Kidney tubule cell (primary cell): ENCODE measurements at regions not wholly inside any gene's neighbourhood (a gene's known extent, or its start where the extent isn't known, plus 50 kb on each side); places are given as distances from the start of the nearest gene placed in this dataset.
"Not testable (repeated sequence)": the region's sequence is repeated elsewhere in the genome, so short reads cannot be mapped to it uniquely, and the experiment has no call there.

Experiments used
- DNase-seq: peaks from one replicate; pipeline ENCODE4 v3.0.0-alpha.2; 2018; ENCODE audit warnings: low spot score

DNA sequence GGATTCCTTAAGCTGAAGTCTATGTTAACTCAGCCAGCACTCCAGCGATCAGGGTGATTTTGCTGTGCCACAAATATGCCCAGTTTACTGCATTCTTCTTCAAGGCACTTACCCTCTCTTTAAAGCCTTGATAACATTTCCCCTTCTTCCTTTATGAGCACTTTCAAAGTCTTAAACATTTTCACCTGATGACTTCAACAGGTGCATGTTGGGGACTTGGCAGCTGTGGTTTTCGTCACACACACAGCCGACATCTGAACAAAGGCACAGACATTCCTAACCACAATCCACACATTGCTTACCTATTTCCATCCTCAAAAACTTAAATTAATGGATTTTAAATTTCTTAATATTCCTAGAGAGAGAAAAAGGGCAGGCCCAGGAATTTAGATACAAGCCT, 331.5 kb downstream of the CRPPA start:
- no peak for DNase-seq

DNA sequence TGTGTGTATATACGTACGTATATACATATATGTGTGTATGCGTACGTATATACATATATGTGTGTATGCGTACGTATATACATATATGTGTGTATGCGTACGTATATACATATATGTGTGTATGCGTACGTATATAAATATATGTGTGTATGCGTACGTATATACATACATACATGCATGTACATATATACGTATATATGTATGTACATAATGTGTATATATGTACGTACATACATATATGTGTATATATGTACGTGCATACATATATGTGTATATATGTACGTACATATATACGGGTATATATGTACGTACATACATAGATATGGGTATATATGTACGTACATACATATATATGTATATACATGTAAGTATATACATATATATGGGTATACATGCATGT, 332.1 kb downstream of the CRPPA start:
- DNase-seq: no peak

DNA sequence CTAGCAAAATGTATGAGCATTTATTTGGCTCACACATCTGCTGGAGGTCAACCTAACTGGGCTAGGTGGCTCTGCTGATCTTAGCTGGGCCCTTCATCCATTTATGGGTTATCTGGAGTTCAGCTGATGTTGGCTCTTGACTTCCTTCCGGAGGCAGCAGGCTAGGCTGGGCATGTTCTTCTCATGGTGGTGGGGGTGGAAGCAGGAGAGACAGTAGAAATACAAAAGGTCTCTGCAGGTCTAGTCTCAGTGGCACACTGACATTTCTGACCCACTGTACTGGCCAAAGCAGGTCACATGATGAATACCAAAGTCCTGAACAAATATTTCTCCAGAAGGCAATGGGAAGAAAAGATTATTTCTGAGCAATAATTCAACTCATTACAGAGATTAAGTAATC, 334.6 kb downstream of the CRPPA start:
- no peak for DNase-seq

DNA sequence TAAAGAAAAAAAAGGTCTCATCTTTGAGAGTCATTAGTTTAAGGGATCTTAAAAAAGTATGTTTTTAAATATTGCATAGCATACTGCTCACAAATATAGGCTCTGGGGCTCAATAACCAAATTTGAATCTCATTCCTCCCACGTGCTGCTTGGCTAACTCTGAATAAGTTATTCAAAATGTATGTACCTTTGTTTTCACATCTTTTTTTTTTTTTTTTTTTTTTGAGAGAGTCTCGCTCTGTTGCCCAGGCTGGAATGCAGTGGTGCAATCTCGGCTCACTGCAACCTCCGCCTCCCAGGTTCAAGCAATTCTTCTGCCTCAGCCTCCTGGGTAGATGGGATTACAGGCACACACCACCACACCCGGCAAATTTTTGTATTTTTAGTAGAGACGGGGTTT, 335.6 kb downstream of the CRPPA start:
- not testable (repeated sequence) for DNase-seq

DNA sequence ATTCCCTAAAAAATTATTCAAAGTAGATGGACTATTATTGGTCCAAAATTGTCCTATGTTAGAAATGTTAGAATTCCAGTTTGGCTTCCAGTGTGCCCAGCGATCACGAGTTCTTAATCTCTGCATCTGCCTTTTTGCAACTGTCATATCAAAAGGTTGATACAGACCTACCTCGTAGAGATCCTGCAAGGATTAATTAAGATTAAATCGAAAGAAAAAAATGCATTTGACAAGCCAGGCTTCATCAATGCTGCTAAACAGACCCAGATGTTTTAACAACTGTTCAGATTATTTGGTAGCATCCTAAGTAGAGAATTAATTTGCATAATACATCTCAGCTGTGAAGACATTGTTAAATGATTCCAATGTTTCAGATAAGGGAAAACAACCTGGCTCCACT, 336.5 kb downstream of the CRPPA start:
- no peak for DNase-seq

DNA sequence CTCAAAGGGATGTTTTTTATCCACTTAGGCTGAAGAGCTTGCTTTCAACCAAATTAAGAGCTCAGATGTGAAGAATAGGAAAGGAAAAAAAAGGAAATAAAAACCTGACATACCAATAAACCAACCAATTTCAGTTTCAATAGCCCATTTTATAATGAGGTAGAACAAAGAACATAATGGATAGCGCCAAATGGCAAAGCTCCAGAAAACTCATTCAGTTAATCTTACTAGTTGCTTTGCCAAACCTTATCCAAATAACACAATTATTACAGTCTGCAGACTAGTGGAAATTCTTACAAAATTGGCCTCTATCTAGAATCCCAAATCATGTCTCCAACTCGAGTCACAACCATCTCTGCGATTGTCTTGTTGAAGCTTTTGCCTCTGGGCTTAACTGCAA, 337.0 kb downstream of the CRPPA start:
- DNase-seq: no peak

DNA sequence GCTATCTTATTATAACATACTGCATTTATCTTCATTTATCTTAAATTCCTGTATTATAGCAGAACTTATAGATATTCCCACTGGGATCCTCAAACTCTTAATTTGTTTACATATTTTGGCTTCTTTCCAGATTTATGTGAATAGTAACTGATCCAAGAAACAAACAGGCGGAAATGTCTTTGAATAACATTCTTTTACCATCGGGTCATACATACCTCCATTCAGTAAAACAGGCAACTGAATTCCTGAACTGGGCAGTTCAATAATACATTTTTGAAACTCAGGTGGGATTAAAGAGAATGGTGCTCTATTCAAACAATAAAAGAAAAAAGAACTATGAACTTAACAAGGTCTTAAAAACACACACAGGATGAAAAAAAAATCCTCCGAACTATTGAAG, 337.4 kb downstream of the CRPPA start:
- DNase-seq: peak; percentile 77

DNA sequence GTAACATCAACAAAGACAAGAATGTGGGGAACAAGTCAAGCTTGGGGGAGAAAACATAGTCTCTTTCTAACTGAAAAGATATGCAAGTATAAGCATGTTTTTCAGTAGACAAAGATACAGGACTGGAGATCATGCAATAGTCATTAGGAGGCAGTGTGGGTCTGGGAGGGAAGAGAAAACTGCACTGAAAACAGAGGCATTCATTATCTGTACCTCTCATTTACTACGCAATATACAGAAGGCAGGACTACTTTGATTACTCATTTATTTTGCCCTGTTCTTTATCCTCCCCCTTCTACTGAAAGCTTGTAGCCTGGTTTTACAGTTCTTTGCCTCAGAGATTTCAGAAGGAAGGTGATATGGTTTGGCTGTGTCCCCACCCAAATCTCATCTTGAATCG, 341.2 kb downstream of the CRPPA start:
- no peak for DNase-seq

DNA sequence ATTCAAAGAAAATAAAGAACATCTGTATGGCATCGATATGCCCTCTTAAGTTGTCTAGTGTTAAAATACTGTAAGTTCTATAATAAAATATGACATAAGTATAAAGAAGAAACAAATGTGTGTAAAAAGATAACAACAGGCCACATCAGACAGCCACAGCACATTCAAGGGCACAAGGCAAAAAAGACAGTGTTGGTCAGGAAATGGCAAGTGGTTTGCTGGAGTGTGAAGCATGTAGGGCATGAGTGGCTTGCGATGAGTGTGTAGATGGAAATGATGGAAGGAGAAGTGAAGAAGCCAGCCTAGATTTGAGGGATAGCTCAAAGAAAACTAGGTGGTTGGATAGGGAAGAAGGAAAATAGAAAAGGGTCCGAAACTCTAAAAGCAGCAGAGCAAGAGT, 341.6 kb downstream of the CRPPA start:
- DNase-seq: no peak

DNA sequence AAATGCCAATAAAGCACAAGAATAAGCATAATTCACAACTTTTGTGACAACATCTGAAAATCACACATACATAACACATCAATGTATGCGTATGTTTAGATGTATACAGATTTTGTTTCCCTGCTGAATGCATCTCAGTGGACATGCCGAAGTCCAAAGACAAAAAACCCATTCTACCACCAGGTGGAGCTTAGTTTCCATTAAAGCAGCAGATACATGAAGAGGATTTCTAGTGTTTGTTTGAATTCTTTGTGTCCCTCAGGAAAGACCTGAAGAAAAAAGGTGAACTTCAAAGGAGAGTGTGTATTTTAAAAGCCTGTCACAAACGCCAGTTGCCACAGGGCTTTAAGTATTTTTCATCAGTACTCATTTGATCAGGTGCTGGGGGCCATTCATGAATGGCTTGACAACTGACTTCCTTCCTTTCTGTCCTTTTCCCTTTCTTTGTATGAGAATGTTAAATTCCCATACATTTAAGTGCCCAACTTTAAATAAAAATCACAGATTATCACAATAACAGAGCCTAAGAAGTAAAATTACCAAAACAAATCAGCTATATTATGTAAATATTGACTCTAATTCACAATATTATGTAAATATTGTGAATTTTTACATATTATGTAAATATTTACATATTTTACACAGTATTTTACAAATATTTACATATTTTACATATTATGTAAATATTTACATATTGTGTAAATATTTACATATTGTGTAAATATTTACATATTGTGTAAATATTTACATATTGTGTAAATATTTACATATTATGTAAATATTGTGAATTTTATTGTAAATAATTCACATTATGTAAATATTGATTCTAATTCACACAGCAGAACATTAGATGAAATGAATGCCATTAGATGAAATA, 343.0 kb downstream of the CRPPA start:
- peak; percentile 69 for DNase-seq

DNA sequence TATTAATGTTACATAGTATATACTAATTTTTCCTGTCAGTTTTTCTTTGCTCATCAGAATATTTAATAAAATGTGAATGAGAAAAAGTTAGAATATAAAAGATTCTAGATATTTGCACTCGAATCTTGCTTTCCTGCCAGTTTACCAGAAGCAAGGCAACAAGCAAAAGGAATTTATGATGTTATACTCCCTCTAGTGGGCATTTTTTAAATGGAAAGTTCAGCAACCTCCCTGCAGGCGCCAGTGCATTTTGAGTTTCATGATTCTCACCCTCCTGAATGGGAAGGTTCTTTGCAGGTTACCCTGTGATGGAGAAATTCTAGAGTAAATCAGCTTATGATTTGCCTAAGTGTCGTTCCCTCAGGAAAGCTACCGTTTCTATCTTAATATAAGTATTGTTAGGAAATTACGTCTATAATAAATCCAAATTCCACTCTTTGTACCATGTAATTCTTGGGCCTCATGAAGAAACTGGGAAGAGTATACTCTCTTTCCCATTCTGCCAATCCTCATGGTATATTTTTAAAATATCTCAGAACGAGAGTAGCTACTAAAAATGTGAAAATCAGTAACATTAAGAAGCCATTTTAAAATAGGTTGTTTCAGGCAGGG, 350.0 kb downstream of the CRPPA start:
- DNase-seq: peak; percentile 70

DNA sequence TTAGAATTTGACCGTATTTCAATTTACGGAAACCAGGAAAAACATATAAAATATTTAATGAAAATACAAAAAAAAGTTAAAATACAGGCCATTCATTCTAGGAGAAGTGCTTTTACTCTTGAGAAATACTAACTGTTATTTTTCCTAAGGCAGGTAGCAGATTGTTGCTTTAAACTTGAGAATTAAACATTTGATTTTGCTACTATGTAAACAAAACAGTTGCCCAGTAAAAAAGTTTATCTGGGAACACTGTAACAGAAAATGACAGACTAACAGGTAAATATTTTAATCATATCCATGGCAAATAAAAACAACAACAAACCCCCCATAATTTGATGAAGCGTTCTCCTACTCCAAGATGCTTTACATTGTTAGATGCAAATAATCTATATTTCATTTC, 350.5 kb downstream of the CRPPA start:
- no peak for DNase-seq

DNA sequence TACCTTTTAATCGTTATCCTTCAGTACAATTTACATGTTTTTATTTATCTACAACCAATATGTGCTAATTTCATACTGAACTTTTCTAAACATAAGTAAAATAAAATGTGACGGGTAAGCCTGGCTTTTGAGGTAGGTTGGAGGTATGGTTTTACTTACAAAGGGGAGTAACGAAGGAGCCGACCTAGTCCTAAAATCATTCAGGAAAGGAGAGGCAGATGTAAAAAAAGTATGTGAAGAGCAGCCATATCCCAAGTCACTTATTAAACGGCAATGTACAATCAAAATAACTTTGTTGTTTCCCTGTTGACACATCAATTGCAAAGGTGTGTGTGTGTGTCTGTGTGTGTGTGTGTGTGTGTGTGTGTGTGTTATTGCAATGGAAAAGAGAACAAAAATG, 351.3 kb downstream of the CRPPA start:
- no peak for DNase-seq

DNA sequence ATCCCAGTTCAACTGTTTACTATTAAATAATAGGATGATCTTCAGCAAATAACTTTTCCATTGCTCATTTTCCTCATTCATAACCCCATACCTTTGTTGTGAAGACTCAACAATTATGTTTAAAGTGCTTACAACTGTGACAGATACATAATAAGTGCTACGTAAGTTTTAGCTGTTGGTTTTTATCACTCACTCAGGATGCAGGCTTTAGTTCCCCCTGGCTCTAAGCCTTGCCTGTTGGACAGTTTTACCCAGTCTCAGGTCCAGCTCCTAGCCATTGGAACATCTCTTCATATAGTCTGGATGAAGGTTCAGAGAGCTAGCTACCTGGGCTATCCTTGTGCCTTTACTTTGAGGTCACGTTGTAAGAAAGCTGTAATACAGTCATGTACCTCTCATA, 353.2 kb downstream of the CRPPA start:
- DNase-seq: no peak

DNA sequence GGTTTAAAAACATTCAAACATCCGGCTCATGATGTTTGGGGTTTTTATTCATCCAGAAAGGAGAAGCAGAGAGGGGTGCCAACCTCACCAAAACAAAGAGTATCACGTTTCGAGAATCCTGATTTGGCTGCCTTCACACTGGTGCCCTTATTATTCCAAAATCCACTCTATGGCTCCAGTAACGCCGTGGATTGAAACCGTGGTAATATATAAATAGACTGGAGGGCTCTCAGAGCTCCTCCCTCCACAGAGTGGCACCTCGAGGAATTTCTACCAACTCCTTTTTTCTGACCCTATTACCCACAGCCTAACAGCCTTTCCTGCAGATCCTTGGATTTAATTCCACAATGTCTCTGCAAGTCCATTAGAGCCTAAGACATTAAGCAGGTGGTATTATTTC, 353.6 kb downstream of the CRPPA start:
- no peak for DNase-seq

DNA sequence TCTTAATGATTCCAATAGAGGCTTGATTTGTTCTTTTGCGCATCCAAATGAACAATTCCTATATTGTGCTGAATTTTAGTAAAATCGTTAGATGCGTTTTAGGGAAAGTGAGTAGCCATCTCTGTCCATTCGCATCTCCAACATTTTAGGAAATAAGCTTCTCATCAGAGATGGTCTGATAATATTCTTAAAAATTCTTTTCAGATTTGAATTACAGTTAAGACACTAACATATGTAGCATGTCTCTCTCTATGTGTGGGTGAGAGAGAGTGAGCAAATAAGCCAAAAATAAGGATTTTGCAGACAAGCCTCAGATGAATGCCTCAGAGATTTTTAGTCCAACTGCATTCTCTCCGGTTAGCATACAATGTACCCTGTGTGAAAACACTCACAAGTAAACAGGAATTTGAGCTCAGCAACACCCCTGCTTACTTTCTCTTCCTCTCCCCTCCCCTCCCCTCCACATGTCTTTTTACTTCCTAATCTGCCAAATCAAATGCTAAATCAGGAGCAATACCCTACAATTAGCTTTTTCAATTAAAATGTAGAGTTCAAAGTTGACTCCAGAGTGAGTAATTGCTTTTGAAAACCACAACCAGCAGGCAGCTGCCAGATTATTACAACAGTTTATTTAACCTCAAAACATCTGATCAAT, 354.4 kb downstream of the CRPPA start:
- DNase-seq: no peak

DNA sequence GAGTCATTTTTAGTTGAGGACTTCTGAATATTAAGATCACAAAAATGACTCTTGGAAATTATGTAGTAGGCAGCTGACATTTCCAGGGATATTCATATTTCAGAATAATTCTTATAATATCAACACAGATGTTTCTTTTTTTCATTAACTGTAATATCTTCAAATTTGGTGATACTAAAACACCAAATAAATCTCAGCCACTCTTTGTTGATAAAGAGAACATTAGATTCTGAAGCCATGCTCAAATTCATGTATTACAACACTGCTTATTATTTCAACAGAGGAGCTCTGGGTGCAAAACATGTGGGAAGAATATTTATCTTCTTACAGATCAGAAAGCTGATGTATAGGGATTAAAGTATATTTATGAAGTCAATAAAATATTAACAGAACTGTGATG, 355.4 kb downstream of the CRPPA start:
- no peak for DNase-seq

DNA sequence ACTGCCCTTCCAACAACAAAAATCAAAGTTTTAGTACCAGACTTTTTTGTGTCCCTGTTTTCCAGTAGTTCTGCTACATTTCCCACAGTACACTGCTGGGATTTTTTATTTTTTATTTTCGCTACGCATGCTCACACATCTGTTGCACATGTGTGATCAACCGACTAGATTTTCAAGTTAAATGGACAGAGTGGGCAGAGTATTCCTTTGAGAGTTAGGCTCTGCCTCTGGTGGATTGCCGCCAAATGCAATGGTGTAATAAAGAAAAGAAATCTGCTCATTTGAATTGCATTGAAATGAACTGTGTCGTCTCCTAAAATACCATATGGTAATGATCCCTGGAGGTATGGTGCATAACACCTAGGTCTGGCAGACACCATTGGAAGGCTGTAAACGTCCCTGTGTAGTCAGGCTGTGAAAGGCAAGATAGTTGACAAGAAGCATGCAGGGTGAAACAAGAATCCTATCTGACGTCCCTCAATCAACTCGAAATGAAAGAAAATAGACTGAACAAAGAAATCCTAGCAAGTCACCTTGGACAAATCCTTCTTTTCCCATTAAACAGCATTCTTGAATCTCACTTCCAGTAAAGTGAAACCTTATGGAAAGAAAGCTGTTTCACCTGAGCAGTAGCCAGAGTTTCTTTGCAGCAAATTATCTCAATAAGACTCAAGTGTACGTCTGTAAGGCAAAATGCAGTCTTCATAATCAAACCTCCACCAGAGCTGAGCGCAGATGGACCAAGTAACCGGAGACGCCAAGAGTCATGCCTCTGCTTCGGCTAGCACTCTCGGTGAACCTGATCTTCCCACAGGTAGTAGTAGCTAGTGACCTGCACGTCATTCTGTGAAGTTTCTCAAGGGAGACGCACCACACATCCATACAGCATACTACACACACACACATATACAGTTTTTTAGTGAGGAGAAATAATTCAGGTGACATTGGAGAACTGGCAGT, 357.3 kb downstream of the CRPPA start:
- DNase-seq: no peak

DNA sequence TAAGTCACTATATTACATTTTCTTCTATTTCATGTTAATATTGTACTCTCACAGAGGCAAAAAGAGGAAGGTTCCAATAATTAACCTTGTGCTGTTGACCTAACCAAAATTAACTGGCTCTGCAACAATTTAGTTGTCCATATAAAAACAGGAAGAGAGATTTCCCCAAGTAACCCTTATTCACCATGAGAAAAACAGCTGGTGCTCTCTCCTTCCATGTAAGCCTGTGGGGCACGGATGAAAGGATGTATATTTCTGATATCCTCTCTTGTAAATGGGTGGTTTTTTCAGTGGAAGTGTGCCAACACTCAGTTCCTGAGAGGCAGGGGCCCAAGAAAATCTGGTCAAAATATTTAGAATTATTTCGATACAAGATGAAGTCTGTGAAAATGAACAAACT, 358.1 kb downstream of the CRPPA start:
- no peak for DNase-seq

DNA sequence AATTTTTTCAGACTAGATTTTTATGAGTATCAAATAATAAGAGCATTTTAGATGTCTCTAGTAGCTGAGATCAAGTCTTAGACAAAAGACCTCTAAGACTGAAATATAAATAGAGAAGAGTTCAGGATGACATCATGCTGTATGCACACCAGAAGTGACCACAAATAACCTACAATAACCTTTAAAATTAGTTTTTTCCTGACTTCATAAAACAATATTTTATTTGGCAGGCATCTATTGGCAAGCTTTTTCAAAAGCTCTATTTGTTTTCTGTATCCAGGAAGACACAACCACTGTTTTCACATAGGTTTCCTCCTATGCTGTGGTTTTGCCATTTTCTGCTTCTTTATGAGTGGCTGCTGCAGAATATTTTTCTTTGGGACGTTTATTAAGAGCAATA, 359.1 kb downstream of the CRPPA start:
- DNase-seq: peak; percentile 17

DNA sequence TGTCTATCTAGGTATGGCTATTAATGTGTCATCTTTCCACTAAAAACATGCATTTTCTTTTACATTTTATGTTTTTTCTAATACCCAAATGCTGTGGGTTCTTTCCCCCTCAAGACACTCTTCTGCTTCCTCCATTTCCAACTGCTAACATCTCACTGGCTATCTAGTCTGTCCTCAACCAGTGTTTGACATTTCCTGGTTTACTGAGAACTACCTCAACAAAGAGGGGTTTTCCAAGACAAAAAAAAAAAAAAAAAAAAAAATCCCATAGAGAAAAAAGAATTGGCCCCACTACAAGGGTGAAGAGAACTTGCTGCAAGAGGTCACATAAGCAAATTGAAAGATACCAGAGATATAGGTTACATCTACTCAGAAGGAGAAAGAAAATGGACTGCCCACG, 359.7 kb downstream of the CRPPA start:
- no peak for DNase-seq

DNA sequence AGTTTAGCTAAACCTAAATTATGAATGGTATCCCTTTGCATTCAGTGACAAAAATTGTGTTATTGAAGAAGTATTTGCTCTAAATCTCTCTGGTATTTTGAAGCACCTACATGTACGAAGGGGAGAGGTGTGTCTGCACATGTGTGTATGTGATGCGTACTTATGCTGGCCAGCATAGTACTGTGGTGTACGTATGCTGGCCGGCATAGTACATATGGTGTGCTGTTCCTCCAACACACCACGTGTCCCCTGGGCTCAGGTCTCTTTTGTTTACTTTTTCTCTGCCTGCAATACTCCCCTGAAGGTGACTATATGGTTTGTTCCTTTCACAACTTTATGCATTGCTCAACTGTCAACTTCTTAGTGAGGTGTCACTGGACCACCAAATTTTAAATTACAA, 360.3 kb downstream of the CRPPA start:
- no peak for DNase-seq
